ENCODE measurements at regions not wholly inside any gene's neighbourhood (a gene's known extent, or its start where the extent isn't known, plus 50 kb on each side); places are given as distances from the start of the nearest gene placed in this dataset.

- TF ChIP-seq REST (IDR thresholded peaks at IDR 0.05; ENCODE audit: unreplicated experiment) (no peak), CTCF (conservative IDR thresholded peaks at IDR 0.05; ENCODE audit: low read depth in 2 of 2) (no peak)
Observed at GRCh38 chr10:109403551-109403950, 519.8 kb downstream of the XPNPEP1 start (continued).

- Histone ChIP-seq H3K4me1 (ENCODE audit: insufficient read depth) (peaks cover 4% of the 10 kb centered on the region; the same call in 1 of the 2 replicates), H3K9me2 (ENCODE audit: insufficient read depth) (peaks cover 26% of the 10 kb centered on the region; the same call in 1 of the 2 replicates), H4K20me1 (replicated peaks; ENCODE audit: insufficient read depth) (no peaks in the 10 kb centered on the region), H3K27me3 (ENCODE audit: insufficient read depth) (no peaks in the 10 kb centered on the region), H3K36me3 (ENCODE audit: insufficient read depth) (no peaks in the 10 kb centered on the region), H2AFZ (0 out of 2 replicates have a peak overlapping the region, but pooled peaks have one; percentile 52), H3K4me2 (peak overlapping the region; percentile 68), H3K4me3 (no peak overlapping the region), H3F3A (replicated peaks; ENCODE audit: low read depth) (no peaks in the 10 kb centered on the region), H3K27ac (ENCODE audit: low read depth) (no peak overlapping the region), H3K79me2 (replicated peaks; ENCODE audit: insufficient read depth) (no peaks in the 10 kb centered on the region)
- Mint-ChIP-seq H3K9me3 (no peaks in the 10 kb centered on the region), H3K4me3 (no peak overlapping the region), H3K27me3 (ENCODE audit: insufficient read depth, low read depth, poor library complexity) (peaks cover 1% of the 10 kb centered on the region), H3K36me3 (ENCODE audit: low read depth) (no peaks in the 10 kb centered on the region), H3K27ac (no peak overlapping the region), H3K4me1 (peaks cover 12% of the 10 kb centered on the region)
- ATAC-seq (peak; percentile 89), DNase-seq (ENCODE audit: low spot score) (peak; percentile 33)
- TF ChIP-seq EZH2 (IDR thresholded peaks at IDR 0.05; ENCODE audit: low read depth, unreplicated experiment) (no peak), ZNF462 (CRISPR knock-in tag; IDR thresholded peaks at IDR 0.05) (peak; percentile 39; the same call in 1 of the 2 replicates)
Observed at GRCh38 chr10:109393425-109393824, 529.9 kb downstream of the XPNPEP1 start.

Measured in GM23338 (cell line).